HEK293 (cell line): ENCODE measurements at regions not wholly inside any gene's neighbourhood (a gene's known extent, or its start where the extent isn't known, plus 50 kb on each side); places are given as distances from the start of the nearest gene placed in this dataset.

Experiments used
- CTCF ChIA-PET: fragments of 350-600 bp; formaldehyde crosslinking; extraction: SDS; loops from one replicate; lab custom pipeline; 2021; ENCODE audit warnings: antibody characterized with exemption; lab: Yijun Ruan, JAX
- POLR2A ChIA-PET: fragments of 300-600 bp; formaldehyde crosslinking; extraction: SDS; loops from one replicate; lab custom pipeline; 2020; ENCODE audit warnings: antibody characterized with exemption, inconsistent platforms; lab: Yijun Ruan, JAX
- H3K27ac ChIP-seq: fragments of 200-500 bp; sonication (Bioruptor generic); 2 replicates; pipeline ENCODE4 v1.5.1; 2014; ENCODE audit warnings: low read depth, low read length, control low read depth, inconsistent platforms; ENCODE audit errors: extremely low read depth
- H3K36me3 ChIP-seq, 2 experiments: fragments of 200-500 bp in 1 of 2; sonication (Bioruptor generic) in 1 of 2; 1 replicate in 1 of 2; 2 replicates in 1 of 2; pipeline ENCODE4 v1.5.1; 2014 to 2017; ENCODE audit warnings: inconsistent platforms in 2 of 2, low read length in 2 of 2; ENCODE audit not compliant: control insufficient read depth in 2 of 2, insufficient read depth in 1 of 2
- H3K4me1 ChIP-seq: fragments of 200-500 bp; sonication (Bioruptor generic); 2 replicates; pipeline ENCODE4 v1.5.1; 2014; ENCODE audit warnings: mild to moderate bottlenecking, low read length, inconsistent platforms; ENCODE audit not compliant: control insufficient read depth, insufficient read depth
- H3K4me3 ChIP-seq: 2 replicates; pipeline ENCODE4 v1.5.1; 2011; ENCODE audit warnings: low read depth, mild to moderate bottlenecking, control low read depth, low read length, moderate library complexity
- H3K9me3 ChIP-seq: fragments of 200-500 bp; sonication (Bioruptor generic); 2 replicates; pipeline ENCODE4 v1.5.1; 2014; ENCODE audit warnings: low read depth, low read length, inconsistent platforms; ENCODE audit not compliant: control insufficient read depth, insufficient read depth
- SP3 ChIP-seq: fragments of 450-650 bp; formaldehyde crosslinking; IDR thresholded peaks from 2 replicates; pipeline ENCODE4 v1.5.1; 2016; ENCODE audit warnings: missing biosample characterization, missing genetic modification characterization
- YY2 ChIP-seq: fragments of 450-650 bp; formaldehyde crosslinking; IDR thresholded peaks from 2 replicates; pipeline ENCODE4 v1.5.1; 2016; ENCODE audit warnings: missing biosample characterization, missing genetic modification characterization
- ZBTB20 ChIP-seq: fragments of 450-650 bp; formaldehyde crosslinking; IDR thresholded peaks from 2 replicates; pipeline ENCODE4 v1.5.1; 2016; ENCODE audit warnings: missing biosample characterization, missing genetic modification characterization
- ZBTB8A ChIP-seq: fragments of 450-650 bp; formaldehyde crosslinking; IDR thresholded peaks from 2 replicates; pipeline ENCODE4 v1.5.1; 2016; ENCODE audit warnings: missing biosample characterization, missing genetic modification characterization
- ZFHX2 ChIP-seq: fragments of 450-650 bp; formaldehyde crosslinking; conservative IDR thresholded peaks from 2 replicates; pipeline ENCODE4 v1.5.1; 2016; ENCODE audit warnings: missing biosample characterization, missing genetic modification characterization
- ZNF112 ChIP-seq: fragments of 450-650 bp; formaldehyde crosslinking; IDR thresholded peaks from 2 replicates; pipeline ENCODE4 v1.5.0; 2017; ENCODE audit warnings: missing biosample characterization, missing genetic modification characterization
- ZNF155 ChIP-seq: fragments of 450-650 bp; formaldehyde crosslinking; IDR thresholded peaks from 2 replicates; pipeline ENCODE4 v1.5.1; 2016; ENCODE audit warnings: missing biosample characterization, missing genetic modification characterization
- ZNF157 ChIP-seq: fragments of 450-650 bp; formaldehyde crosslinking; IDR thresholded peaks from 2 replicates; pipeline ENCODE4 v1.5.1; 2016; ENCODE audit warnings: missing biosample characterization, missing genetic modification characterization
- ZNF184 ChIP-seq: fragments of 450-650 bp; IDR thresholded peaks from 2 replicates; pipeline ENCODE4 v1.5.1; 2018; ENCODE audit warnings: missing biosample characterization, mild to moderate bottlenecking, missing genetic modification characterization
- ZNF354C ChIP-seq: fragments of 450-650 bp; formaldehyde crosslinking; IDR thresholded peaks from 2 replicates; pipeline ENCODE4 v1.5.1; 2016; ENCODE audit warnings: missing biosample characterization, missing genetic modification characterization, low read depth, borderline replicate concordance
- ZNF433 ChIP-seq: fragments of 450-650 bp; formaldehyde crosslinking; IDR thresholded peaks from 2 replicates; pipeline ENCODE4 v1.5.1; 2016; ENCODE audit warnings: missing biosample characterization, missing genetic modification characterization, low read depth
- ZNF549 ChIP-seq: fragments of 450-650 bp; IDR thresholded peaks from 2 replicates; pipeline ENCODE4 v1.5.1; 2018; ENCODE audit warnings: missing biosample characterization, missing genetic modification characterization, mild to moderate bottlenecking, inconsistent platforms, moderate library complexity
- ZNF629 ChIP-seq: fragments of 450-650 bp; formaldehyde crosslinking; IDR thresholded peaks from 2 replicates; pipeline ENCODE4 v1.5.1; 2017; ENCODE audit warnings: missing biosample characterization, missing genetic modification characterization
- ZNF707 ChIP-seq: fragments of 450-650 bp; formaldehyde crosslinking; IDR thresholded peaks from 2 replicates; pipeline ENCODE4 v1.5.1; 2016; ENCODE audit warnings: missing biosample characterization, missing genetic modification characterization
- ZNF747 ChIP-seq: fragments of 450-650 bp; formaldehyde crosslinking; IDR thresholded peaks from 2 replicates; pipeline ENCODE4 v1.5.1; 2016; ENCODE audit warnings: missing biosample characterization, missing genetic modification characterization
- ZNF830 ChIP-seq: fragments of 450-650 bp; IDR thresholded peaks from 2 replicates; pipeline ENCODE4 v1.5.0; 2018; ENCODE audit warnings: missing biosample characterization, missing genetic modification characterization, low read depth, mild to moderate bottlenecking, moderate library complexity
- ZNF837 ChIP-seq: fragments of 450-650 bp; formaldehyde crosslinking; IDR thresholded peaks from 2 replicates; pipeline ENCODE4 v1.5.1; 2016; ENCODE audit warnings: missing biosample characterization, missing genetic modification characterization
- TF ChIP-seq, protein P1 (sequence below): fragments of 450-650 bp; formaldehyde crosslinking; IDR thresholded peaks from 2 replicates; pipeline ENCODE4 v1.5.1; 2017; ENCODE audit warnings: missing biosample characterization, mild to moderate bottlenecking, missing genetic modification characterization, moderate library complexity
- TF ChIP-seq, protein P2 (sequence below): fragments of 450-650 bp; formaldehyde crosslinking; IDR thresholded peaks from 2 replicates; pipeline ENCODE4 v1.5.1; 2016; ENCODE audit warnings: missing biosample characterization, missing genetic modification characterization, borderline replicate concordance
- TF ChIP-seq, protein P3 (sequence below): fragments of 450-650 bp; IDR thresholded peaks from 2 replicates; pipeline ENCODE4 v1.5.1; 2018; ENCODE audit warnings: missing biosample characterization, missing genetic modification characterization
- TF ChIP-seq, protein P4 (sequence below): fragments of 450-650 bp; formaldehyde crosslinking; optimal IDR thresholded peaks from 2 replicates; pipeline ENCODE3; 2016; ENCODE audit warnings: missing biosample characterization, mild to moderate bottlenecking, missing genetic modification characterization

DNA sequence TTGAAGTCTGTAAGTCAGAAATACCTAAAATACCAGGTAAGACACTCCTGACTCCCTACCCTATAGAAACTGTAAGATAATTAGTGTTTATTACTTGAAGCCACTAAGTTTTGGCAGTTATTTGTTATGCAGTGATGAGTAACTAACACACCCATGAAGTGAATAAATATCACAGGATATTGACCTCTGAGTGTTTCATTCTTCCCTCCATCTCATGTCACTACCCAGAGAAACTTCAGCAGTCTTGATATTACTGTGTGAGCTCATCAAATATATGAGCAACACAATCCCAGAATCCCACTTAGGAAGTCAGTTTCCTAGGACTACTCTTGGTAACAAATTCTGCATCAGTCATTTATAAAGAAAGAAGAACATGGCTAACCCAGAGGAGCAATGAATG lies 529.7 kb downstream of the FBXO15 start:
- ChIA-PET CTCF (no interaction called here), POLR2A (no interaction called here)
- H3K4me3 ChIP-seq: no peak overlapping the region
- no peak overlapping the region for H3K27ac ChIP-seq
- H3K36me3 ChIP-seq: no peaks in the 10 kb centered on the region
- no peak for TF ChIP-seq ZNF184 (tag by site-specific recombination)
- TF ChIP-seq ZNF830: no peak
- no peak for TF ChIP-seq ZNF747 (tag by site-specific recombination)
- no peaks in the 10 kb centered on the region for H3K9me3 ChIP-seq
- H3K4me1 ChIP-seq: no peaks in the 10 kb centered on the region

DNA sequence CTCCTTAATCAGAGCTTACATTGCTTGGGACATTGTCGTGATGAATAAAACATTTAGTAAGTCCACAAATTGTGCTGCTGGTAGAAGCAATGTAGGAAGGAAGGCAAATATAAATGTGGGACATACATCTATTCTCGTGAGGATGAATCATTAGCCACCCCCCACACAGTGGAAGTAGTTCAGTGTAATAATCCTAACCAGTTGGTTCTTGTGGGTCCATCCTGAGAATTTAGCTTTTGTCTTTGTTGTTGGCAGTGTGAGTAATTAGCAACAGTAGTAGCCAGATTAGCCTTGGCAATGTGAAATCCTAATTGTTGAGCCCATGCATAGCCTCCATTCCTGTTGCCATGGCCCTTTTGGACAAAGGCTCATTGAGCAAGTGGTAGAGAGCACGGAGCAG lies 532.1 kb downstream of the FBXO15 start:
- Histone ChIP-seq H3K36me3 (no peaks in the 10 kb centered on the region), H3K4me3 (no peak overlapping the region), H3K9me3 (no peaks in the 10 kb centered on the region), H3K27ac (no peak overlapping the region), H3K4me1 (no peaks in the 10 kb centered on the region)
- TF ChIP-seq ZNF707 (tag by site-specific recombination) (no peak), ZNF837 (tag by site-specific recombination) (no peak), ZFHX2 (tag by site-specific recombination) (no peak), ZNF155 (tag by site-specific recombination) (no peak), ZNF830 (no peak), ZNF112 (no peak), ZNF354C (tag by site-specific recombination) (no peak), ZNF549 (tag by site-specific recombination) (no peak), ZBTB20 (tag by site-specific recombination) (no peak), ZNF433 (tag by site-specific recombination) (no peak), ZNF629 (tag by site-specific recombination) (no peak), SP3 (tag by site-specific recombination) (no peak), ZBTB8A (tag by site-specific recombination) (no peak), ZNF157 (tag by site-specific recombination) (no peak), YY2 (no peak)
- TF ChIP-seq, protein P1, sequence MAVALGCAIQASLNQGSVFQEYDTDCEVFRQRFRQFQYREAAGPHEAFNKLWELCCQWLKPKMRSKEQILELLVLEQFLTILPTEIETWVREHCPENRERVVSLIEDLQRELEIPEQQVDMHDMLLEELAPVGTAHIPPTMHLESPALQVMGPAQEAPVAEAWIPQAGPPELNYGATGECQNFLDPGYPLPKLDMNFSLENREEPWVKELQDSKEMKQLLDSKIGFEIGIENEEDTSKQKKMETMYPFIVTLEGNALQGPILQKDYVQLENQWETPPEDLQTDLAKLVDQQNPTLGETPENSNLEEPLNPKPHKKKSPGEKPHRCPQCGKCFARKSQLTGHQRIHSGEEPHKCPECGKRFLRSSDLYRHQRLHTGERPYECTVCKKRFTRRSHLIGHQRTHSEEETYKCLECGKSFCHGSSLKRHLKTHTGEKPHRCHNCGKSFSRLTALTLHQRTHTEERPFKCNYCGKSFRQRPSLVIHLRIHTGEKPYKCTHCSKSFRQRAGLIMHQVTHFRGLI (tag by site-specific recombination): no peak
- TF ChIP-seq, protein P2, sequence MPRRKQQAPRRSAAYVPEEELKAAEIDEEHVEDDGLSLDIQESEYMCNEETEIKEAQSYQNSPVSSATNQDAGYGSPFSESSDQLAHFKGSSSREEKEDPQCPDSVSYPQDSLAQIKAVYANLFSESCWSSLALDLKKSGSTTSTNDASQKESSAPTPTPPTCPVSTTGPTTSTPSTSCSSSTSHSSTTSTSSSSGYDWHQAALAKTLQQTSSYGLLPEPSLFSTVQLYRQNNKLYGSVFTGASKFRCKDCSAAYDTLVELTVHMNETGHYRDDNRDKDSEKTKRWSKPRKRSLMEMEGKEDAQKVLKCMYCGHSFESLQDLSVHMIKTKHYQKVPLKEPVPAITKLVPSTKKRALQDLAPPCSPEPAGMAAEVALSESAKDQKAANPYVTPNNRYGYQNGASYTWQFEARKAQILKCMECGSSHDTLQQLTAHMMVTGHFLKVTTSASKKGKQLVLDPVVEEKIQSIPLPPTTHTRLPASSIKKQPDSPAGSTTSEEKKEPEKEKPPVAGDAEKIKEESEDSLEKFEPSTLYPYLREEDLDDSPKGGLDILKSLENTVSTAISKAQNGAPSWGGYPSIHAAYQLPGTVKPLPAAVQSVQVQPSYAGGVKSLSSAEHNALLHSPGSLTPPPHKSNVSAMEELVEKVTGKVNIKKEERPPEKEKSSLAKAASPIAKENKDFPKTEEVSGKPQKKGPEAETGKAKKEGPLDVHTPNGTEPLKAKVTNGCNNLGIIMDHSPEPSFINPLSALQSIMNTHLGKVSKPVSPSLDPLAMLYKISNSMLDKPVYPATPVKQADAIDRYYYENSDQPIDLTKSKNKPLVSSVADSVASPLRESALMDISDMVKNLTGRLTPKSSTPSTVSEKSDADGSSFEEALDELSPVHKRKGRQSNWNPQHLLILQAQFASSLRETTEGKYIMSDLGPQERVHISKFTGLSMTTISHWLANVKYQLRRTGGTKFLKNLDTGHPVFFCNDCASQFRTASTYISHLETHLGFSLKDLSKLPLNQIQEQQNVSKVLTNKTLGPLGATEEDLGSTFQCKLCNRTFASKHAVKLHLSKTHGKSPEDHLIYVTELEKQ (tag by site-specific recombination): no peak
- TF ChIP-seq, protein P3, sequence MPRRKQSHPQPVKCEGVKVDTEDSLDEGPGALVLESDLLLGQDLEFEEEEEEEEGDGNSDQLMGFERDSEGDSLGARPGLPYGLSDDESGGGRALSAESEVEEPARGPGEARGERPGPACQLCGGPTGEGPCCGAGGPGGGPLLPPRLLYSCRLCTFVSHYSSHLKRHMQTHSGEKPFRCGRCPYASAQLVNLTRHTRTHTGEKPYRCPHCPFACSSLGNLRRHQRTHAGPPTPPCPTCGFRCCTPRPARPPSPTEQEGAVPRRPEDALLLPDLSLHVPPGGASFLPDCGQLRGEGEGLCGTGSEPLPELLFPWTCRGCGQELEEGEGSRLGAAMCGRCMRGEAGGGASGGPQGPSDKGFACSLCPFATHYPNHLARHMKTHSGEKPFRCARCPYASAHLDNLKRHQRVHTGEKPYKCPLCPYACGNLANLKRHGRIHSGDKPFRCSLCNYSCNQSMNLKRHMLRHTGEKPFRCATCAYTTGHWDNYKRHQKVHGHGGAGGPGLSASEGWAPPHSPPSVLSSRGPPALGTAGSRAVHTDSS (tag by site-specific recombination): no peak
- TF ChIP-seq, protein P4, sequence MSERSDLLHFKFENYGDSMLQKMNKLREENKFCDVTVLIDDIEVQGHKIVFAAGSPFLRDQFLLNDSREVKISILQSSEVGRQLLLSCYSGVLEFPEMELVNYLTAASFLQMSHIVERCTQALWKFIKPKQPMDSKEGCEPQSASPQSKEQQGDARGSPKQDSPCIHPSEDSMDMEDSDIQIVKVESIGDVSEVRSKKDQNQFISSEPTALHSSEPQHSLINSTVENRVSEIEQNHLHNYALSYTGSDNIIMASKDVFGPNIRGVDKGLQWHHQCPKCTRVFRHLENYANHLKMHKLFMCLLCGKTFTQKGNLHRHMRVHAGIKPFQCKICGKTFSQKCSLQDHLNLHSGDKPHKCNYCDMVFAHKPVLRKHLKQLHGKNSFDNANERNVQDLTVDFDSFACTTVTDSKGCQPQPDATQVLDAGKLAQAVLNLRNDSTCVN (tag by site-specific recombination): no peak
- CTCF ChIA-PET: interaction anchor here (2.2 kb wide), 1 partner anchor 227 kb away, joined by 6 read pairs; no protein-coding TSS in a partner anchor
- POLR2A ChIA-PET: no interaction called here
